Spleen (tissue), 11 donors: ENCODE measurements at regions not wholly inside any gene's neighbourhood (a gene's known extent, or its start where the extent isn't known, plus 50 kb on each side); places are given as distances from the start of the nearest gene placed in this dataset.

ENCODE experiments used
- DNase-seq: peaks from one replicate; pipeline ENCODE4 v3.0.0-alpha.2; 2020
- H3K27ac ChIP-seq, 8 donors: fragments of 200-600 bp; sonication (generic) in 7 of 8; 1 replicate in 4 of 8; 2 replicates in 4 of 8; pipeline versions ENCODE4 v1.5.0 to v1.8.0; 2016 to 2021; ENCODE audit warnings: inconsistent platforms in 4 of 8, mild to moderate bottlenecking in 4 of 8, moderate library complexity in 1 of 8
- H3K27me3 ChIP-seq, 7 donors: fragments of 200-600 bp; sonication (generic) in 6 of 7; replicated peaks in 1 of 7; 1 replicate in 4 of 7; 2 replicates in 3 of 7; pipeline versions ENCODE4 v1.5.0 to v1.8.0; 2016 to 2021; ENCODE audit warnings: inconsistent platforms in 3 of 7, mild to moderate bottlenecking in 1 of 7
- H3K36me3 ChIP-seq, 6 donors: fragments of 200-600 bp; sonication (generic) in 5 of 6; 1 replicate in 4 of 6; 2 replicates in 2 of 6; pipeline versions ENCODE4 v1.5.0 to v1.8.0; 2016 to 2021; ENCODE audit warnings: inconsistent platforms in 2 of 6
- H3K4me1 ChIP-seq, 6 donors: fragments of 200-600 bp; sonication (generic) in 5 of 6; 1 replicate in 3 of 6; 2 replicates in 3 of 6; pipeline versions ENCODE4 v1.5.0 to v1.8.0; 2016 to 2021; ENCODE audit warnings: inconsistent platforms in 3 of 6
- H3K4me3 ChIP-seq, 8 donors: fragments of 200-600 bp; sonication (generic) in 7 of 8; 1 replicate in 4 of 8; 2 replicates in 4 of 8; pipeline versions ENCODE4 v1.5.0 to v1.8.0; 2016 to 2021; ENCODE audit warnings: inconsistent platforms in 4 of 8, mild to moderate bottlenecking in 4 of 8, moderate library complexity in 2 of 8
- H3K9me3 ChIP-seq, 8 donors: fragments of 200-600 bp; sonication (generic) in 7 of 8; 1 replicate in 4 of 8; 2 replicates in 4 of 8; pipeline versions ENCODE4 v1.5.0 to v1.8.0; 2016 to 2021; ENCODE audit warnings: inconsistent platforms in 4 of 8
- CTCF ChIP-seq, 11 experiments: fragments of 200-600 bp in 7 of 11; fragments of 450-650 bp in 4 of 11; sonication (generic) in 4 of 11; IDR thresholded peaks in 8 of 11; conservative IDR thresholded peaks in 3 of 11; 1 replicate in 7 of 11; 2 replicates in 4 of 11; pipeline versions ENCODE4 v1.4.0 to v1.8.0; 2016 to 2021; ENCODE audit warnings: antibody characterized with exemption in 11 of 11, inconsistent platforms in 4 of 11, mild to moderate bottlenecking in 1 of 11
- POLR2A ChIP-seq, 3 donors: fragments of 450-650 bp; IDR thresholded peaks; one replicate each; pipeline ENCODE4 v1.5.1; 2017; ENCODE audit warnings: antibody characterized with exemption in 3 of 3, mild to moderate bottlenecking in 1 of 3
- POLR2AphosphoS5 ChIP-seq, 3 donors: sonication (generic); formaldehyde crosslinking; IDR thresholded peaks; one replicate each; pipeline ENCODE4 v1.5.1; 2017; ENCODE audit warnings: antibody characterized with exemption in 3 of 3
- WGBS, 5 donors: extraction: QIAGEN DNeasy Blood & Tissue Kit in 3 of 5; methylation state at CpG; one replicate each; pipeline versions ENCODE4 v1.1.5 to v1.1.7; 2013 to 2018; 5-methylcytosine and 5-hydroxymethylcytosine counted together
- intact Hi-C: fragments of 100-400 bp; cut with DNase I; formaldehyde crosslinking; loops from one replicate; pipeline ENCODE4 v1.15.0; 2023; ENCODE audit warnings: low total_unique reads
- donor health status: healthy with polysubstance abuse.
- donor health status: DM: no; HTN: no; CAD: no; lungs with moderate emphysema.
- donor health status: DM: no; HTN: no; CAD: no.
- donor health status: Bipolar disorder and iron deficiency.
- donor health status: healthy.
- donor health status: DM: no; HTN: no; CAD: no.
- donor health status: DM: yes; HTN: yes; CAD: no.

GRCh38 chr16:65634833-65635232, 513.0 kb upstream of the CDH11 start:
- Histone ChIP-seq H3K4me1 (no peaks in the 10 kb centered on the region), H3K9me3 (no peaks in the 10 kb centered on the region), H3K27me3 (no peaks in the 10 kb centered on the region), H3K4me3 (no peak overlapping the region), H3K27ac (no peak overlapping the region), H3K36me3 (no peaks in the 10 kb centered on the region)
- TF ChIP-seq POLR2A (IDR thresholded peaks at IDR 0.05), result no peak
- TF ChIP-seq CTCF (IDR thresholded peaks at IDR 0.05 in 8 of 11, conservative IDR thresholded peaks at IDR 0.05 in 3 of 11), result no peak
- TF ChIP-seq POLR2AphosphoS5 (IDR thresholded peaks at IDR 0.05), result no peak
- 89 to 100% (median 95%) methylated on average over 1 of the region's 1 CpG for WGBS, 5 donors
- no peak for DNase-seq
- intact Hi-C loops, result no loop called here

GRCh38 chr16:65634291-65634690, 512.4 kb upstream of the CDH11 start:
- no peaks in the 10 kb centered on the region for H3K9me3 ChIP-seq
- H3K36me3 ChIP-seq, result no peaks in the 10 kb centered on the region
- no peak for DNase-seq
- H3K4me3 ChIP-seq, result no peak overlapping the region
- no peak for TF ChIP-seq POLR2A (IDR thresholded peaks at IDR 0.05)
- TF ChIP-seq CTCF (IDR thresholded peaks at IDR 0.05 in 8 of 11, conservative IDR thresholded peaks at IDR 0.05 in 3 of 11), result no peak
- no peak for TF ChIP-seq POLR2AphosphoS5 (IDR thresholded peaks at IDR 0.05)
- 42 to 56% (median 46%) methylated on average over 5 of the region's 5 CpGs for WGBS, 5 donors
- H3K27me3 ChIP-seq, result no peaks in the 10 kb centered on the region
- H3K4me1 ChIP-seq, result no peaks in the 10 kb centered on the region
- no peak overlapping the region for H3K27ac ChIP-seq
- intact Hi-C loops, result no loop called here

GRCh38 chr16:65624666-65625065, 502.8 kb upstream of the CDH11 start:
- no peak overlapping the region for H3K27ac ChIP-seq
- TF ChIP-seq POLR2A (IDR thresholded peaks at IDR 0.05) (no peak), CTCF (IDR thresholded peaks at IDR 0.05 in 8 of 11, conservative IDR thresholded peaks at IDR 0.05 in 3 of 11) (no peak), POLR2AphosphoS5 (IDR thresholded peaks at IDR 0.05) (no peak)

GRCh38 chr16:65624229-65624628, 502.4 kb upstream of the CDH11 start:
- H3K9me3 ChIP-seq, result no peaks in the 10 kb centered on the region
- H3K4me3 ChIP-seq, result no peak overlapping the region
- H3K4me1 ChIP-seq, result peaks cover 0 to under 1% (median 0%) of the 10 kb centered on the region in 6 donors
- TF ChIP-seq POLR2AphosphoS5 (IDR thresholded peaks at IDR 0.05) (no peak), POLR2A (IDR thresholded peaks at IDR 0.05) (no peak), CTCF (IDR thresholded peaks at IDR 0.05 in 8 of 11, conservative IDR thresholded peaks at IDR 0.05 in 3 of 11) (no peak)
- whole genome bisulfite sequencing, 5 donors, result 58 to 79% (median 68%) methylated on average over 2 of the region's 2 CpGs
- DNase-seq, result no peak
- no peaks in the 10 kb centered on the region for H3K36me3 ChIP-seq
- peaks cover 0 to 12% (median 0%) of the 10 kb centered on the region in 7 donors for H3K27me3 ChIP-seq
- H3K27ac ChIP-seq, result no peak overlapping the region
- intact Hi-C loops, result no loop called here

More at GRCh38 chr16:65624666-65625065, 502.8 kb upstream of the CDH11 start:
- no peaks in the 10 kb centered on the region for H3K4me1 ChIP-seq
- WGBS, 5 donors, result 11 to 37% (median 32%) methylated on average over 2 of the region's 2 CpGs
- DNase-seq, result no peak
- intact Hi-C loops, result no loop called here
- no peaks in the 10 kb centered on the region for H3K36me3 ChIP-seq
- no peaks in the 10 kb centered on the region for H3K9me3 ChIP-seq
- H3K27me3 ChIP-seq, result peaks cover 0 to 12% (median 0%) of the 10 kb centered on the region in 7 donors
- H3K4me3 ChIP-seq, result no peak overlapping the region
